ENCODE measurements at regions not wholly inside any gene's neighbourhood (a gene's known extent, or its start where the extent isn't known, plus 50 kb on each side); places are given as distances from the start of the nearest gene placed in this dataset.
"Not testable (repeated sequence)": the region's sequence is repeated elsewhere in the genome, so short reads cannot be mapped to it uniquely, and the experiment has no call there.

- H3K27me3 Mint-ChIP-seq (ENCODE audit: low read depth in 3 of 3); H3K36me3 Mint-ChIP-seq; DNase-seq; H3K27me3 ChIP-seq (ENCODE audit: control insufficient read depth in 2 of 2, insufficient read depth in 2 of 2, low read length in 2 of 2); H3K4me2 ChIP-seq (replicated peaks; ENCODE audit: extremely low read depth, low read length, poor library complexity, severe bottlenecking); H3K27ac Mint-ChIP-seq; H4K20me1 ChIP-seq (ENCODE audit: insufficient read depth, low read length); H3K27ac ChIP-seq (ENCODE audit: low read depth in 1 of 2, low read length in 2 of 2); H3K9me3 ChIP-seq (replicated peaks in 1 of 2; ENCODE audit: control insufficient read depth in 1 of 2, insufficient read depth in 1 of 2, low read length in 2 of 2); H3K4me3 ChIP-seq (replicated peaks in 1 of 3; ENCODE audit: low read depth in 2 of 3, low read length in 3 of 3); H2AFZ ChIP-seq (ENCODE audit: insufficient read depth, low read depth, low read length, poor library complexity, severe bottlenecking); H3K4me1 ChIP-seq (ENCODE audit: control insufficient read depth in 1 of 2, insufficient read depth in 2 of 2, low read length in 2 of 2); H3K36me3 ChIP-seq (replicated peaks in 1 of 2; ENCODE audit: control insufficient read depth in 1 of 2, insufficient read depth in 2 of 2, low read length in 2 of 2); intact Hi-C loops (cut with micrococcal nuclease); H3K9me3 Mint-ChIP-seq; H3K79me2 ChIP-seq (ENCODE audit: insufficient read depth, low read length); H3K9ac ChIP-seq (ENCODE audit: insufficient read depth, low read length, poor library complexity, severe bottlenecking); H3K4me1 Mint-ChIP-seq; H3K4me3 Mint-ChIP-seq: not testable (repeated sequence)
- no CpG with 5 or more reads among the region's 2 CpGs for WGBS (ENCODE audit: insufficient coverage)
These were observed 284.9 kb downstream of the CCDC74A start for GRCh38 chr2:131812605-131813004.

GRCh38 chr2:131813378-131813777 is 285.7 kb downstream of the CCDC74A start:
- H3K9me3 Mint-ChIP-seq; intact Hi-C loops (cut with micrococcal nuclease); H3K79me2 ChIP-seq (ENCODE audit: insufficient read depth, low read length); H3K27me3 Mint-ChIP-seq (ENCODE audit: low read depth in 3 of 3); H3K27ac Mint-ChIP-seq; H3K4me3 ChIP-seq (replicated peaks in 1 of 3; ENCODE audit: low read depth in 2 of 3, low read length in 3 of 3); H3K4me2 ChIP-seq (replicated peaks; ENCODE audit: extremely low read depth, low read length, poor library complexity, severe bottlenecking); H2AFZ ChIP-seq (ENCODE audit: insufficient read depth, low read depth, low read length, poor library complexity, severe bottlenecking); H3K36me3 Mint-ChIP-seq; H3K4me1 Mint-ChIP-seq; H3K9me3 ChIP-seq (replicated peaks in 1 of 2; ENCODE audit: control insufficient read depth in 1 of 2, insufficient read depth in 1 of 2, low read length in 2 of 2); H3K4me3 Mint-ChIP-seq; H3K27ac ChIP-seq (ENCODE audit: low read depth in 1 of 2, low read length in 2 of 2); H3K27me3 ChIP-seq (ENCODE audit: control insufficient read depth in 2 of 2, insufficient read depth in 2 of 2, low read length in 2 of 2); H4K20me1 ChIP-seq (ENCODE audit: insufficient read depth, low read length); H3K36me3 ChIP-seq (replicated peaks in 1 of 2; ENCODE audit: control insufficient read depth in 1 of 2, insufficient read depth in 2 of 2, low read length in 2 of 2); H3K4me1 ChIP-seq (ENCODE audit: control insufficient read depth in 1 of 2, insufficient read depth in 2 of 2, low read length in 2 of 2); DNase-seq; H3K9ac ChIP-seq (ENCODE audit: insufficient read depth, low read length, poor library complexity, severe bottlenecking): not testable (repeated sequence)
- WGBS (ENCODE audit: insufficient coverage) = 96% methylated on average over 20 of the region's 21 CpGs

DNA sequence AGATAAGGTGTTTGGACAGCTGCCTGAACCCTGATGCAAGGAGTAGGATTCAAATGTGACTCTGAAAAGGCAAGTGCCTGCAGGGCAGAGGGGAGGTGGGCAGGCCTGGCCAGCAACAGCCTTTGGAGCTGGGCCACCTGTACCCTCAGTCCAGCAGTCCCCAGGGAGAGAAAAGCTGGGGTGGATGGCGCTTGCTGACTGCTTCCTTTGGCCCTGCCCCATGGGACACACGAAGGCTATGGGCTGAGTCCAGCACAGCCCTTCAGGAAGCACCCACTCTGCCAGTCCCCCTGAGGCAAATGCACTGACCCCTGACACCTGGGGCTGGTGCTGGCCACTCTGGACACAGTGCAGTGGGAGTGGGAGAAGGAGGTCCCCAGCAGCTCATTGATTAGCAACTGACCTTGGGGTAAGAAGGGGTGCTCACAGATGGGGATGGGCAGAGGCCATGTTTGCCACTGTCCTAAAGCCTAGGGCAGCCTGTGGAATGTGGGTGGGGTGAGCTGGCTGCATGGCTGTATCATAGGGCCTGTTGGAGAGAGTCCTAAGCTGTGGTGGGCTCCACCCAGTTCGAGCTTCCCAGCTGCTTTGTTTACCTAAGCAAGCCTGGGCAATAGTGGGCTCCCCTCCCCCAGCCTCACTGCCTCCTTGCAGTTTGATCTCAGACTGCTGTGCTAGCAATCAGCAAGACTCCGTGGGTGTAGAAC is 290.7 kb downstream of the CCDC74A start:
- H4K20me1 ChIP-seq (ENCODE audit: insufficient read depth, low read length); H3K4me1 Mint-ChIP-seq; DNase-seq; H3K36me3 ChIP-seq (replicated peaks in 1 of 2; ENCODE audit: control insufficient read depth in 1 of 2, insufficient read depth in 2 of 2, low read length in 2 of 2); H3K4me3 ChIP-seq (replicated peaks in 1 of 3; ENCODE audit: low read depth in 2 of 3, low read length in 3 of 3); H3K79me2 ChIP-seq (ENCODE audit: insufficient read depth, low read length); H2AFZ ChIP-seq (ENCODE audit: insufficient read depth, low read depth, low read length, poor library complexity, severe bottlenecking); H3K27ac ChIP-seq (ENCODE audit: low read depth in 1 of 2, low read length in 2 of 2); intact Hi-C loops (cut with micrococcal nuclease); H3K9me3 ChIP-seq (replicated peaks in 1 of 2; ENCODE audit: control insufficient read depth in 1 of 2, insufficient read depth in 1 of 2, low read length in 2 of 2); H3K9ac ChIP-seq (ENCODE audit: insufficient read depth, low read length, poor library complexity, severe bottlenecking); H3K36me3 Mint-ChIP-seq; H3K27ac Mint-ChIP-seq; H3K27me3 ChIP-seq (ENCODE audit: control insufficient read depth in 2 of 2, insufficient read depth in 2 of 2, low read length in 2 of 2); H3K4me3 Mint-ChIP-seq; H3K4me2 ChIP-seq (replicated peaks; ENCODE audit: extremely low read depth, low read length, poor library complexity, severe bottlenecking); H3K27me3 Mint-ChIP-seq (ENCODE audit: low read depth in 3 of 3); H3K4me1 ChIP-seq (ENCODE audit: control insufficient read depth in 1 of 2, insufficient read depth in 2 of 2, low read length in 2 of 2): not testable (repeated sequence)
- 86% methylated on average over 1 of the region's 4 CpGs for WGBS (ENCODE audit: insufficient coverage)
- peaks cover 2 to 13% (median 9%) of the 10 kb centered on the region in 7 donors for H3K9me3 Mint-ChIP-seq

DNA sequence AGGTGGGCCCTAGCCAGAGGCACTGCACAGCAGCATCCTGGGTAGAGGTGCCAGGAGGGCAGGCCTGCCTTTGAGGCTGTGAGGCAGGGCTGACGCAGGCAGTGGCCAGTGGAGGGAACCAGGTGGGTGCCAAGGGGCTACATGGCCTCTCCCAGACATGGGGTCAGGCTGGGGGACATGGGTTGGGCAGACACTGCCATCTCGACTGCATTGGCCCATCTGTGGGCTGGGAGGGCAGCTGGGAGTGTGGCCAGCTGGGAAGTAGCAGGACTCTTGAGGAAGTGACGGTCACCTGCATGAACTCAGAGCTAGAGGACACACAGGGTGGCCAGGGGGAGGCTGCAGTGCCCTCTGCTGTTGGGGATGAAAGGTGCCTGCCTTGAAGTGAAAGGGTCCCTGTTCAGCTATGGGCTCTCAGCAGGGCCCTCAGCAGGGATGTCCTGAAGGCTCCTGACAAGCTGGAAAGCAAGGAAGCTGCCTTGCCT is 294.6 kb downstream of the CCDC74A start:
- H3K27me3 Mint-ChIP-seq (ENCODE audit: low read depth in 3 of 3); H3K4me3 ChIP-seq (replicated peaks in 1 of 3; ENCODE audit: low read depth in 2 of 3, low read length in 3 of 3); H3K27ac ChIP-seq (ENCODE audit: low read depth in 1 of 2, low read length in 2 of 2); H3K4me2 ChIP-seq (replicated peaks; ENCODE audit: extremely low read depth, low read length, poor library complexity, severe bottlenecking); H2AFZ ChIP-seq (ENCODE audit: insufficient read depth, low read depth, low read length, poor library complexity, severe bottlenecking); H3K4me3 Mint-ChIP-seq; H3K79me2 ChIP-seq (ENCODE audit: insufficient read depth, low read length); H4K20me1 ChIP-seq (ENCODE audit: insufficient read depth, low read length); H3K9me3 ChIP-seq (replicated peaks in 1 of 2; ENCODE audit: control insufficient read depth in 1 of 2, insufficient read depth in 1 of 2, low read length in 2 of 2); H3K27me3 ChIP-seq (ENCODE audit: control insufficient read depth in 2 of 2, insufficient read depth in 2 of 2, low read length in 2 of 2); H3K36me3 ChIP-seq (replicated peaks in 1 of 2; ENCODE audit: control insufficient read depth in 1 of 2, insufficient read depth in 2 of 2, low read length in 2 of 2); DNase-seq; H3K9ac ChIP-seq (ENCODE audit: insufficient read depth, low read length, poor library complexity, severe bottlenecking); H3K36me3 Mint-ChIP-seq; intact Hi-C loops (cut with micrococcal nuclease); H3K4me1 ChIP-seq (ENCODE audit: control insufficient read depth in 1 of 2, insufficient read depth in 2 of 2, low read length in 2 of 2); H3K4me1 Mint-ChIP-seq; H3K27ac Mint-ChIP-seq: not testable (repeated sequence)
- WGBS (ENCODE audit: insufficient coverage) = 85% methylated on average over 2 of the region's 3 CpGs
- peaks cover 4 to 18% (median 6%) of the 10 kb centered on the region in 7 donors for H3K9me3 Mint-ChIP-seq
